DOHH2 (cell line): ENCODE measurements at regions not wholly inside any gene's neighbourhood (a gene's known extent, or its start where the extent isn't known, plus 50 kb on each side); places are given as distances from the start of the nearest gene placed in this dataset.

Source experiments
- CTCF ChIP-seq: fragments of 200-600 bp; sonication (generic); IDR thresholded peaks from one replicate; pipeline ENCODE4 v1.5.1; 2014; ENCODE audit warnings: antibody characterized with exemption, mild to moderate bottlenecking, low read depth, low read length; ENCODE audit not compliant: poor library complexity, severe bottlenecking
- EZH2phosphoT487 ChIP-seq: fragments of 200-600 bp; sonication (generic); IDR thresholded peaks from 2 replicates; pipeline ENCODE4 v1.6.1; 2017; ENCODE audit warnings: borderline replicate concordance, mild to moderate bottlenecking, antibody characterized with exemption, low read length, moderate library complexity, mixed read lengths

DNA sequence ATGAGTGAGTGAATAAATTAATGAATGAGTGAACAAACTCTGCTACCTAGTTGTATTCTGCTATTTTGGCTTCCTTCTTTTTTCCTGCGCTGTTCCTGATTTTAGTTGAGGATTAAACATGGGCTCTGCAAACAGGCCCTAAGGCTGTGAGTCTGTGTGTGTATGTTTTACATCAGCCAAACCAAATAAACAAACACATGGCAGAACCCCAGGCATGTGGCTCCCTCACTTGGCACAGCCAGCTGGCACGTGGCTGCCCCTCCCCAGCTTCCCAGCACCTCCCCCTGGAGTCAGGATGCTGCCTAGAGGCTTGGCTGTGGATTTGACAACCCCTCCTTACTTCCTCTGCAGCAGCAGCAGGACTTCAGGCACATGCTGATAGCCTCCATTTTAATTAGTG, 593.2 kb downstream of the INSC start:
- TF ChIP-seq CTCF = no peak
- no peak for TF ChIP-seq EZH2phosphoT487
